ENCODE measurements at regions not wholly inside any gene's neighbourhood (a gene's known extent, or its start where the extent isn't known, plus 50 kb on each side); places are given as distances from the start of the nearest gene placed in this dataset.

GRCh38 chr1:59107516-59107915, 189.4 kb upstream of the FGGY start:
- Histone ChIP-seq H3K9ac (ENCODE audit: low read length) (no peak overlapping the region), H3K4me3 (ENCODE audit: low read length) (no peak overlapping the region), H2AFZ (ENCODE audit: low read depth, low read length) (no peak overlapping the region), H3K79me2 (replicated peaks; ENCODE audit: insufficient read depth, low read length) (no peaks in the 10 kb centered on the region), H3K36me3 (ENCODE audit: insufficient read depth, low read length) (no peaks in the 10 kb centered on the region), H4K20me1 (ENCODE audit: insufficient read depth) (no peaks in the 10 kb centered on the region), H3F3A (ENCODE audit: insufficient read depth, low read length, poor library complexity, severe bottlenecking) (no peaks in the 10 kb centered on the region), H3K27ac (ENCODE audit: low read length) (no peak overlapping the region), H3K27me3 (ENCODE audit: insufficient read depth, low read depth, low read length) (no peaks in the 10 kb centered on the region), H3K9me3 (ENCODE audit: low read length) (no peaks in the 10 kb centered on the region), H3K4me2 (ENCODE audit: low read length) (no peak overlapping the region), H3K9me2 (ENCODE audit: insufficient read depth, low read length) (no peaks in the 10 kb centered on the region)
- TF ChIP-seq REST (IDR thresholded peaks at IDR 0.05; ENCODE audit: borderline replicate concordance) (no peak), RAD21 (conservative IDR thresholded peaks at IDR 0.05) (no peak), SMC3 (conservative IDR thresholded peaks at IDR 0.05; ENCODE audit: poor library complexity) (no peak), MXI1 (conservative IDR thresholded peaks at IDR 0.05; ENCODE audit: poor library complexity, severe bottlenecking) (no peak), TAF1 (IDR thresholded peaks at IDR 0.05; ENCODE audit: low read depth) (no peak), EZH2 (IDR thresholded peaks at IDR 0.05; ENCODE audit: borderline replicate concordance, insufficient read depth, low read length, poor library complexity, severe bottlenecking) (no peak), CTCF (IDR thresholded peaks at IDR 0.05; ENCODE audit: poor library complexity, severe bottlenecking) (no peak), POLR2AphosphoS5 (IDR thresholded peaks at IDR 0.05) (no peak)

GRCh38 chr1:59107916-59108315, 189.0 kb upstream of the FGGY start:
- no peaks in the 10 kb centered on the region for H3K79me2 ChIP-seq (replicated peaks; ENCODE audit: insufficient read depth, low read length)
- no peak overlapping the region for H3K9ac ChIP-seq (ENCODE audit: low read length)
- H2AFZ ChIP-seq (ENCODE audit: low read depth, low read length): no peak overlapping the region
- no peaks in the 10 kb centered on the region for H3K27me3 ChIP-seq (ENCODE audit: insufficient read depth, low read depth, low read length)
- no peaks in the 10 kb centered on the region for H4K20me1 ChIP-seq (ENCODE audit: insufficient read depth)
- H3K9me3 ChIP-seq (ENCODE audit: low read length): no peaks in the 10 kb centered on the region
- H3K4me2 ChIP-seq (ENCODE audit: low read length): no peak overlapping the region
- TF ChIP-seq MXI1 (conservative IDR thresholded peaks at IDR 0.05; ENCODE audit: poor library complexity, severe bottlenecking) (no peak), EZH2 (IDR thresholded peaks at IDR 0.05; ENCODE audit: borderline replicate concordance, insufficient read depth, low read length, poor library complexity, severe bottlenecking) (no peak)
- H3F3A ChIP-seq (ENCODE audit: insufficient read depth, low read length, poor library complexity, severe bottlenecking): no peaks in the 10 kb centered on the region
- H3K36me3 ChIP-seq (ENCODE audit: insufficient read depth, low read length): no peaks in the 10 kb centered on the region
- H3K9me2 ChIP-seq (ENCODE audit: insufficient read depth, low read length): no peaks in the 10 kb centered on the region
- no peak overlapping the region for H3K27ac ChIP-seq (ENCODE audit: low read length)
- H3K4me3 ChIP-seq (ENCODE audit: low read length): no peak overlapping the region
